ENCODE measurements at regions not wholly inside any gene's neighbourhood (a gene's known extent, or its start where the extent isn't known, plus 50 kb on each side); places are given as distances from the start of the nearest gene placed in this dataset.

DNA sequence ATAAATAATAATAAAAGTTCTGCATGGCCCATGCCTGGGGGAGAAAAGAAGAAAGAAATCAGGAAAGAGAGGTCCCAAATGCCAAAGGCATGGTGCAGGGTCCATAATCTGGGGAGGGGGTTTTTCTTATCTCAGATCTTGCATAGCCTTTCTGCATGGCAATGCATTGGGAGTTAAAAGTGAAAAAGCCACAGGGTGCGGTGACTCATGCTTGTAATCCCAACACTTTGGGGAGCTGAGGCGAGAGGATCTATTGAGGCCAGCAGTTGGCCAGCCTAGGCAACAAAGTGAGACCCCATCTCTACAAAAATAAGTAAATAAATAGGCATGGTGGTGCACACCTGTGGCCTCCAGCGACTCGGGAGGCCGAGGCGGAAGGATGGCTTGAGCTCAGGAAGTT is 76.8 kb upstream of the GATA2 start:
- Histone ChIP-seq H3K27ac (no peak overlapping the region), H3K36me3 (no peaks in the 10 kb centered on the region), H3K27me3 (no peaks in the 10 kb centered on the region), H3K9me3 (no peaks in the 10 kb centered on the region), H3K4me1 (no peaks in the 10 kb centered on the region), H3K4me3 (no peak overlapping the region)
- TF ChIP-seq POLR2A (IDR thresholded peaks at IDR 0.05) = no peak
- TF ChIP-seq, protein P1, sequence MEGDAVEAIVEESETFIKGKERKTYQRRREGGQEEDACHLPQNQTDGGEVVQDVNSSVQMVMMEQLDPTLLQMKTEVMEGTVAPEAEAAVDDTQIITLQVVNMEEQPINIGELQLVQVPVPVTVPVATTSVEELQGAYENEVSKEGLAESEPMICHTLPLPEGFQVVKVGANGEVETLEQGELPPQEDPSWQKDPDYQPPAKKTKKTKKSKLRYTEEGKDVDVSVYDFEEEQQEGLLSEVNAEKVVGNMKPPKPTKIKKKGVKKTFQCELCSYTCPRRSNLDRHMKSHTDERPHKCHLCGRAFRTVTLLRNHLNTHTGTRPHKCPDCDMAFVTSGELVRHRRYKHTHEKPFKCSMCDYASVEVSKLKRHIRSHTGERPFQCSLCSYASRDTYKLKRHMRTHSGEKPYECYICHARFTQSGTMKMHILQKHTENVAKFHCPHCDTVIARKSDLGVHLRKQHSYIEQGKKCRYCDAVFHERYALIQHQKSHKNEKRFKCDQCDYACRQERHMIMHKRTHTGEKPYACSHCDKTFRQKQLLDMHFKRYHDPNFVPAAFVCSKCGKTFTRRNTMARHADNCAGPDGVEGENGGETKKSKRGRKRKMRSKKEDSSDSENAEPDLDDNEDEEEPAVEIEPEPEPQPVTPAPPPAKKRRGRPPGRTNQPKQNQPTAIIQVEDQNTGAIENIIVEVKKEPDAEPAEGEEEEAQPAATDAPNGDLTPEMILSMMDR (IDR thresholded peaks at IDR 0.05) = no peak
- no peak for DNase-seq

DNA sequence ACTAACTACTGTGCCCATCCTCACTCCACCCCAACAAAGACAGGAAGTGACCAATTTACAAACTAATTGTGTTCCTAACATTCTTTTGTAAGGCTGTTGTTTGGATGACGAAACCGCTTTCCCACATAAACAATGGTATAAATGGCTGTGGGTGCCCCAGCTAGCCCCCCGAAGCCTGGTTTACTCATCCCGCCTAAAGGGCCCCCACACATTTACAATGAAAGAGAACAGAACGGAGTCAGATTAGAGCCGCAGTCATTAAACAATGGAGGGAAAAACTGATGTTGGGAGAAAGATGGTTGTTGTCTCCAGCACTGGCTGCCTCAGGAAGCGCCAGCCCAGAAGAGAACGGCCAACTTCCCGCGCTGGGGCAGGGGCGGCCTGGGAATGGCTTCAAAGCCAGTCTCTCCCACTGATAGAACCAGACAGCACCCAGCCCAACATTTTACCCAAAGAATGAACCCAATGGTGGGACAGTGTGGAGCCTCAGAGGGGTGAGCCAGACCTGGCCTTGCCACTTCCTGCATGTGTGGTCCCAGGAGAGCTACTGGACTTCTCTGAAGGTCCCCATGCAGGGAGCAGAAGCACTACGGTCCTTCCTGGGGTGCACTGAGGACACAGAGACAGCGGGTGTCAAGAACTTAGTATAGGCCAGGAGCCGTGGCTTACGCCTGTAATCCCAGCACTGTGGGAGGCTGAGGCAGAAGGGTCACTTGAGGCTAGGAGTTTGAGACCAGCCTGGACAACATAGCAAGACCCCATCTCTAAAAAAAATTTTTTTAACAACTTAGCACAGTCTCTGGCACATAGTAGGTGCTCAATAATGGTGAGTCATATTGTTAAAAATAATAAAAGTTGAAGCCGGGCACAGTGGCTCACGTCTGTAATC is 75.8 kb upstream of the GATA2 start:
- Histone ChIP-seq H3K27me3 (no peaks in the 10 kb centered on the region), H3K36me3 (no peaks in the 10 kb centered on the region), H3K27ac (no peak overlapping the region), H3K4me1 (no peaks in the 10 kb centered on the region), H3K4me3 (no peak overlapping the region), H3K9me3 (no peaks in the 10 kb centered on the region)
- TF ChIP-seq, protein P1 (IDR thresholded peaks at IDR 0.05) = no peak
- TF ChIP-seq POLR2A (IDR thresholded peaks at IDR 0.05) = no peak
- DNase-seq = no peak

DNA sequence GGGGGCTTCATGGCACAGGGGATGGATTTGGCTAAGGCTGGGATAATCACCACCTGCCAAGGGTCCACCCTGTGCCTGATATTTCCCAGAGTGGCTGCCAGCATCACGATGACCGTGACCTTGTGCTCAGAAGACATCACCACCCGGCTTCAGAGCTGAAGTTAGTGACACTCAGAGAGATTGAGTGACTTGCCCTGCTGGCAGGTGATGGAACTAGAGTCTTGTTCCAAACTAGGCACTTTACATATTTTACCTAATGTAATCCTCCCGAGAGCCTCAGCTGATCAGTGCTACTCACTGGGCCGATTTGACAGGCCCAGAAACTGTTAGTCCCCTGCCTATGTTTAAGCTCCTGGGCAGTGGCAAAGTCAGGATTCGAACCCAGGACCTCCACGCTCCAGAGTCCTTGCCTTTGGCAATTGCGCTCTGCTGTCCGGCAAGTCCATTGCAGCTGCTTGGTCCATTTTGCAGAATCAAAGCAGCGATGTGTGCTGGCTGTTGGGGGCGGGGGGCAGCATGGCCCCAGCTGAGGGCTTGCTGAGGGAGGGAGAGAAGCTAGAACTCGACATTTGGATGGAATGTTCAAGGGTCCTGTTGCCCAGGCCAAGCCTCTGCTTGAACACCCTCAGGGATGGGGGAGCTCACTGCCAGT is 74.8 kb upstream of the GATA2 start:
- Histone ChIP-seq H3K4me3 (no peak overlapping the region), H3K9me3 (no peaks in the 10 kb centered on the region), H3K4me1 (no peaks in the 10 kb centered on the region), H3K27ac (no peak overlapping the region), H3K36me3 (no peaks in the 10 kb centered on the region), H3K27me3 (no peaks in the 10 kb centered on the region)
- no peak for DNase-seq
- no peak for TF ChIP-seq POLR2A (IDR thresholded peaks at IDR 0.05)
- TF ChIP-seq, protein P1 (IDR thresholded peaks at IDR 0.05) = no peak

DNA sequence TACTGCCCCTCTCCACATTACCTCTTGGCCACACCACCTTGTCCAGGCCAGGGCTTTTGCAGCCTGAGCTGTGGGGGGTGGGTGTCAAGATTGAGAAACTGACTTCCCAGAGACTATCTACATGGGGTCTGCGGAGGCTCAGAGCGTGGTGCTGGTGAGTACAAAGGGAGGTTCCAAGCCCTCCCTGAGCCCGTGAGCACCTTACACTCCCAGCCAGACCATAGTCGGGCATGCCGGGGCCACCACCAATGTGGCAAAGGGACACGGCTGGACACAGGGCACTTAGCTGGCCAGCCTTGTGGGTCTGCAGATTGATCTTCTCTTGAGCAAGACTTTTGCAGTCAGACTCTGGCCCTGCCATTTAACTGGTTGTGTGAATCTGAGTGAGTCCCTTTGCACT is 74.1 kb upstream of the GATA2 start:
- TF ChIP-seq POLR2A (IDR thresholded peaks at IDR 0.05) = no peak
- TF ChIP-seq, protein P1 (IDR thresholded peaks at IDR 0.05) = no peak
- Histone ChIP-seq H3K4me3 (no peak overlapping the region), H3K9me3 (no peaks in the 10 kb centered on the region), H3K27ac (no peak overlapping the region), H3K36me3 (no peaks in the 10 kb centered on the region), H3K4me1 (no peaks in the 10 kb centered on the region), H3K27me3 (no peaks in the 10 kb centered on the region)
- DNase-seq = no peak

DNA sequence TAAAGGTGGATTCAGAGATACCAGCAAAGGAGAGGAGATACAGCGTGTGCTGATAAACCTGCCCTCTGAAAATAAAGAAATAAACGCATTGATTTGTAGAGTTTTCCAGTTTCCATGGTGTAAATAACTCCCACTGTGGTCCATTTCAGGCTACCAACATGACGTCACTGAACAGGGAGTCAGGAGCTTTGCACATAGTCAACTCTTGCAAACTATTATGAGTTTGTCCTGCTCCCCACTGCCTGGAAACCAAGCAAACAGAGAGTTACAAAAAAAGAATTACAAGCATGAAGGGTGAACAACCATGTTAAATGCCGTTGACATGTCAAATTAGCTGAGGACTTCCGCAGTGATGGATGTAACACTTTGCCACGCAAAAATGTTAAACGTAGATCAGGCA is 70.4 kb upstream of the GATA2 start:
- no peaks in the 10 kb centered on the region for H3K4me1 ChIP-seq

More for the DNA sequence above, 70.4 kb upstream of the GATA2 start:
- no peak for TF ChIP-seq POLR2A (IDR thresholded peaks at IDR 0.05)
- TF ChIP-seq, protein P1 (IDR thresholded peaks at IDR 0.05) = no peak
- no peak for DNase-seq
- H3K27me3 ChIP-seq = no peaks in the 10 kb centered on the region
- H3K27ac ChIP-seq = no peak overlapping the region
- no peaks in the 10 kb centered on the region for H3K9me3 ChIP-seq
- no peak overlapping the region for H3K4me3 ChIP-seq
- H3K36me3 ChIP-seq = no peaks in the 10 kb centered on the region
